ENCODE measurements at regions not wholly inside any gene's neighbourhood (a gene's known extent, or its start where the extent isn't known, plus 50 kb on each side); places are given as distances from the start of the nearest gene placed in this dataset.

- H3K9me3 ChIP-seq (ENCODE audit: control insufficient read depth, insufficient read depth, low read length) = no peaks in the 10 kb centered on the region
- no peaks in the 10 kb centered on the region for H3K27me3 ChIP-seq (ENCODE audit: control insufficient read depth, insufficient read depth, low read length)
- DNase-seq (ENCODE audit: low read depth, low spot score) = no peak
- no peak overlapping the region for H3K4me3 ChIP-seq (ENCODE audit: low read length)
- no peaks in the 10 kb centered on the region for H3K36me3 ChIP-seq (ENCODE audit: control insufficient read depth, insufficient read depth, low read length)
- WGBS (ENCODE audit: insufficient coverage, insufficient read length) = no CpG with 5 or more reads among the region's 9 CpGs
- H3K27ac ChIP-seq (ENCODE audit: low read length) = no peak overlapping the region
- H3K4me1 ChIP-seq (ENCODE audit: control insufficient read depth, insufficient read depth, low read length) = no peaks in the 10 kb centered on the region
Measured at GRCh38 chr2:117723888-117724434, 90.5 kb upstream of the DDX18 start.

GRCh38 chr2:117726747-117727146 lies 87.7 kb upstream of the DDX18 start:
- Histone ChIP-seq H3K4me3 (ENCODE audit: low read length) (no peak overlapping the region), H3K27me3 (ENCODE audit: control insufficient read depth, insufficient read depth, low read length) (no peaks in the 10 kb centered on the region), H3K27ac (ENCODE audit: low read length) (no peak overlapping the region), H3K36me3 (ENCODE audit: control insufficient read depth, insufficient read depth, low read length) (no peaks in the 10 kb centered on the region), H3K9me3 (ENCODE audit: control insufficient read depth, insufficient read depth, low read length) (no peaks in the 10 kb centered on the region), H3K4me1 (ENCODE audit: control insufficient read depth, insufficient read depth, low read length) (no peaks in the 10 kb centered on the region)
- no peak for DNase-seq (ENCODE audit: low read depth, low spot score)
- no CpG with 5 or more reads among the region's 5 CpGs for WGBS (ENCODE audit: insufficient coverage, insufficient read length)

- no peak overlapping the region for H3K27ac ChIP-seq (ENCODE audit: low read length)
- H3K36me3 ChIP-seq (ENCODE audit: control insufficient read depth, insufficient read depth, low read length) = no peaks in the 10 kb centered on the region
- H3K9me3 ChIP-seq (ENCODE audit: control insufficient read depth, insufficient read depth, low read length) = no peaks in the 10 kb centered on the region
- no peak overlapping the region for H3K4me3 ChIP-seq (ENCODE audit: low read length)
- H3K27me3 ChIP-seq (ENCODE audit: control insufficient read depth, insufficient read depth, low read length) = no peaks in the 10 kb centered on the region
- DNase-seq (ENCODE audit: low read depth, low spot score) = no peak
- H3K4me1 ChIP-seq (ENCODE audit: control insufficient read depth, insufficient read depth, low read length) = no peaks in the 10 kb centered on the region
Measured at GRCh38 chr2:117737846-117738245, 76.6 kb upstream of the DDX18 start.

GRCh38 chr2:117738991-117739839 lies 75.3 kb upstream of the DDX18 start:
- Histone ChIP-seq H3K27ac (ENCODE audit: low read length) (no peak overlapping the region), H3K27me3 (ENCODE audit: control insufficient read depth, insufficient read depth, low read length) (0 out of 2 replicates have a peak, but pooled peaks cover 1% of the 10 kb centered on the region)
- no CpG with 5 or more reads among the region's 2 CpGs for WGBS (ENCODE audit: insufficient coverage, insufficient read length)

GRCh38 chr2:117745537-117745936 lies 69.0 kb upstream of the DDX18 start:
- Histone ChIP-seq H3K36me3 (ENCODE audit: control insufficient read depth, insufficient read depth, low read length) (no peaks in the 10 kb centered on the region), H3K27ac (ENCODE audit: low read length) (no peak overlapping the region), H3K4me3 (ENCODE audit: low read length) (no peak overlapping the region), H3K9me3 (ENCODE audit: control insufficient read depth, insufficient read depth, low read length) (no peaks in the 10 kb centered on the region), H3K4me1 (ENCODE audit: control insufficient read depth, insufficient read depth, low read length) (no peaks in the 10 kb centered on the region), H3K27me3 (ENCODE audit: control insufficient read depth, insufficient read depth, low read length) (0 out of 2 replicates have a peak, but pooled peaks cover 1% of the 10 kb centered on the region)
- DNase-seq (ENCODE audit: low read depth, low spot score) = no peak
- no CpG with 5 or more reads among the region's 5 CpGs for WGBS (ENCODE audit: insufficient coverage, insufficient read length)

More at GRCh38 chr2:117738991-117739839, 75.3 kb upstream of the DDX18 start:
- H3K4me1 ChIP-seq (ENCODE audit: control insufficient read depth, insufficient read depth, low read length) = no peaks in the 10 kb centered on the region
- no peak for DNase-seq (ENCODE audit: low read depth, low spot score)
- H3K9me3 ChIP-seq (ENCODE audit: control insufficient read depth, insufficient read depth, low read length) = no peaks in the 10 kb centered on the region
- no peaks in the 10 kb centered on the region for H3K36me3 ChIP-seq (ENCODE audit: control insufficient read depth, insufficient read depth, low read length)
- H3K4me3 ChIP-seq (ENCODE audit: low read length) = no peak overlapping the region

DNA sequence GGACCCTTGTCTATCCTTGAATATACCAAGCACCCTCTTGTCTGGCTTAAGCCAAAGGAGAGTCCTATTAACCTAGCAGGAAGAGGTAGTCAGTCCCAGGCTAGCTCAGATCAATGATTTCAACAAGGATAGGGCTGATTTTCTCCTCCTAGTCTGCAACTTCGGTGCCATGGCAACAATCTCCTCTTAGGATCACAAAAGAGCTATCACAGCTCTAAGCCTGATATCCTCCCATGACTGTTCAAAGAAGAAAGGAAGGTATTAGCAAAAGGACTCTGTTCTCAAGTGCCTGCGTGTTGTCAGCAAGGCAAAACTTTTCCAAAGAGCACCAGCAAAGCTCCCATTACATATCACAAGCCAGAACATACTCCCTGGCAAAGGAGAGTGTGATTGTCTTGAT lies 58.7 kb upstream of the DDX18 start:
- H3K36me3 ChIP-seq (ENCODE audit: control insufficient read depth, insufficient read depth, low read length) = no peaks in the 10 kb centered on the region
- no peaks in the 10 kb centered on the region for H3K9me3 ChIP-seq (ENCODE audit: control insufficient read depth, insufficient read depth, low read length)
- H3K27me3 ChIP-seq (ENCODE audit: control insufficient read depth, insufficient read depth, low read length) = no peaks in the 10 kb centered on the region
- no peaks in the 10 kb centered on the region for H3K4me1 ChIP-seq (ENCODE audit: control insufficient read depth, insufficient read depth, low read length)
- DNase-seq (ENCODE audit: low read depth, low spot score) = no peak
- H3K27ac ChIP-seq (ENCODE audit: low read length) = no peak overlapping the region
- no peak overlapping the region for H3K4me3 ChIP-seq (ENCODE audit: low read length)
- WGBS (ENCODE audit: insufficient coverage, insufficient read length) = no CpG with 5 or more reads among the region's 2 CpGs

GRCh38 chr2:117760916-117761315 lies 53.6 kb upstream of the DDX18 start:
- no peak overlapping the region for H3K4me3 ChIP-seq (ENCODE audit: low read length)
- no peak for DNase-seq (ENCODE audit: low read depth, low spot score)
- H3K27ac ChIP-seq (ENCODE audit: low read length) = no peak overlapping the region
- H3K27me3 ChIP-seq (ENCODE audit: control insufficient read depth, insufficient read depth, low read length) = no peaks in the 10 kb centered on the region
- H3K36me3 ChIP-seq (ENCODE audit: control insufficient read depth, insufficient read depth, low read length) = no peaks in the 10 kb centered on the region
- no peaks in the 10 kb centered on the region for H3K9me3 ChIP-seq (ENCODE audit: control insufficient read depth, insufficient read depth, low read length)
- no CpG with 5 or more reads among the region's 1 CpG for WGBS (ENCODE audit: insufficient coverage, insufficient read length)
- H3K4me1 ChIP-seq (ENCODE audit: control insufficient read depth, insufficient read depth, low read length) = no peaks in the 10 kb centered on the region

GRCh38 chr2:117762454-117762853 lies 52.0 kb upstream of the DDX18 start:
- Histone ChIP-seq H3K27ac (ENCODE audit: low read length) (no peak overlapping the region), H3K36me3 (ENCODE audit: control insufficient read depth, insufficient read depth, low read length) (no peaks in the 10 kb centered on the region), H3K4me3 (ENCODE audit: low read length) (no peak overlapping the region), H3K9me3 (ENCODE audit: control insufficient read depth, insufficient read depth, low read length) (no peaks in the 10 kb centered on the region), H3K4me1 (ENCODE audit: control insufficient read depth, insufficient read depth, low read length) (no peaks in the 10 kb centered on the region), H3K27me3 (ENCODE audit: control insufficient read depth, insufficient read depth, low read length) (no peaks in the 10 kb centered on the region)
- DNase-seq (ENCODE audit: low read depth, low spot score) = no peak

DNA sequence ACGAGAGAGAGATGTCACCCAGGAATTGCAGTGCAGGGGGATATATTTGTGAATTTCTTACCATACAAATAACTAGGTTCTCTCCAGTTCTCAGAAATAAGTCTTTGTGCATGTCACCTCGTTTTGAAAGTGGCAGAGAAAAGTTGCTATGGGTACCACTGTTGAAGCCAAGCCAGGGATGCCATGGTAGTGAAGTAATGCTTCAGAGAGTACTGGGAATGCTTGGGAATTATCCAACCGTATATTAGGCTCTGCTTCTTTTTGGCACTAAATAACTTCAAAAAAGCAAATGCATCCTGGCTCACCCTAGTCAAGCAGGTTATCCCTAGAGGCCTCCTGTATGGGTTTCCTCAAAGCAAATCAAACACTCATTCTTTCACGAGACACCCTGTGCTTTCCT lies 50.7 kb upstream of the DDX18 start:
- WGBS (ENCODE audit: insufficient coverage, insufficient read length) = no CpG with 5 or more reads among the region's 4 CpGs
- no peaks in the 10 kb centered on the region for H3K4me1 ChIP-seq (ENCODE audit: control insufficient read depth, insufficient read depth, low read length)
- H3K36me3 ChIP-seq (ENCODE audit: control insufficient read depth, insufficient read depth, low read length) = no peaks in the 10 kb centered on the region
- no peaks in the 10 kb centered on the region for H3K27me3 ChIP-seq (ENCODE audit: control insufficient read depth, insufficient read depth, low read length)
- no peak overlapping the region for H3K4me3 ChIP-seq (ENCODE audit: low read length)
- no peak for DNase-seq (ENCODE audit: low read depth, low spot score)
- H3K9me3 ChIP-seq (ENCODE audit: control insufficient read depth, insufficient read depth, low read length) = no peaks in the 10 kb centered on the region
- no peak overlapping the region for H3K27ac ChIP-seq (ENCODE audit: low read length)
